ENCODE measurements at regions not wholly inside any gene's neighbourhood (a gene's known extent, or its start where the extent isn't known, plus 50 kb on each side); places are given as distances from the start of the nearest gene placed in this dataset.

GRCh38 chr4:127578491-127578890, 54.3 kb upstream of the INTU start:
- Mint-ChIP-seq H3K36me3 (ENCODE audit: insufficient read depth) (no peaks in the 10 kb centered on the region), H3K9me3 (no peaks in the 10 kb centered on the region), H3K4me1 (ENCODE audit: low read depth) (no peaks in the 10 kb centered on the region), H3K27me3 (ENCODE audit: low read depth) (no peaks in the 10 kb centered on the region), H3K4me3 (no peak overlapping the region)
- ATAC-seq (no peak), DNase-seq (no peak)

GRCh38 chr4:127578967-127579366, 53.8 kb upstream of the INTU start:
- no peak overlapping the region for H3K4me3 Mint-ChIP-seq
- DNase-seq (no peak), ATAC-seq (no peak)
- no peaks in the 10 kb centered on the region for H3K27me3 Mint-ChIP-seq (ENCODE audit: low read depth)
- H3K36me3 Mint-ChIP-seq (ENCODE audit: insufficient read depth), result no peaks in the 10 kb centered on the region
- no peaks in the 10 kb centered on the region for H3K4me1 Mint-ChIP-seq (ENCODE audit: low read depth)
- no peaks in the 10 kb centered on the region for H3K9me3 Mint-ChIP-seq

GRCh38 chr4:127579821-127580220, 52.9 kb upstream of the INTU start:
- H3K4me1 Mint-ChIP-seq (ENCODE audit: low read depth), result no peaks in the 10 kb centered on the region
- H3K27me3 Mint-ChIP-seq (ENCODE audit: low read depth), result no peaks in the 10 kb centered on the region

GRCh38 chr4:127580300-127580699, 52.5 kb upstream of the INTU start:
- DNase-seq, result no peak
- no peaks in the 10 kb centered on the region for H3K27me3 Mint-ChIP-seq (ENCODE audit: low read depth)
- H3K36me3 Mint-ChIP-seq (ENCODE audit: insufficient read depth), result no peaks in the 10 kb centered on the region
- no peak overlapping the region for H3K4me3 Mint-ChIP-seq
- no peaks in the 10 kb centered on the region for H3K9me3 Mint-ChIP-seq
- ATAC-seq, result no peak
- H3K4me1 Mint-ChIP-seq (ENCODE audit: low read depth), result no peaks in the 10 kb centered on the region

More at GRCh38 chr4:127579821-127580220, 52.9 kb upstream of the INTU start:
- Mint-ChIP-seq H3K36me3 (ENCODE audit: insufficient read depth) (no peaks in the 10 kb centered on the region), H3K4me3 (no peak overlapping the region), H3K9me3 (no peaks in the 10 kb centered on the region)
- DNase-seq (no peak), ATAC-seq (no peak)

DNA sequence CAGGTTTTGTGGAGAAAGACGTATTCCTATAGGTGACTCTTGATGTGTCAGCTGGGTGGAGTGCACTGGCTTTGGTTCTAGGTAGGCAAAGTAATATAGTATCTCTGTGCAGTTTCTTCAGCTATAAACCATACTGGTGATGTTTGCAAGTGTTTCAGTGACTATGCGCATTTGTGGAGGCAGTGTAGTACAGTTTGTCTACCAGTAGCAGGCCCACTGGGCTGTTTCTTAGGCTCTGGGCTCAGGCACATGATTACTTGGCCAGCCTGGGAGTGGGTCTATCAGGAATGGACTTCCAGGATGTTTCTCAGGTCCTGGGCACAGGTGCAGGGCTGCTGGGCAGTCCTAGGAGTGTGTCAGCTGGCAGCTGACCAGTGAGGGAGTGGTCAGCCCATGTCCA, 51.9 kb upstream of the INTU start:
- no peak for ATAC-seq
- H3K4me3 Mint-ChIP-seq, result no peak overlapping the region

More for the DNA sequence above, 51.9 kb upstream of the INTU start:
- Mint-ChIP-seq H3K36me3 (ENCODE audit: insufficient read depth) (no peaks in the 10 kb centered on the region), H3K4me1 (ENCODE audit: low read depth) (no peaks in the 10 kb centered on the region), H3K27me3 (ENCODE audit: low read depth) (no peaks in the 10 kb centered on the region), H3K9me3 (no peaks in the 10 kb centered on the region)
- no peak for DNase-seq
